Natural killer cell (primary cell): ENCODE measurements at regions not wholly inside any gene's neighbourhood (a gene's known extent, or its start where the extent isn't known, plus 50 kb on each side); places are given as distances from the start of the nearest gene placed in this dataset.

ENCODE experiments used
- ATAC-seq, 3 donors: fragments of 150-1000 bp in 2 of 3; fragments of 200-7000 bp in 1 of 3; cut with Tn5 transposase; 1 replicate in 1 of 3; 2 replicates in 2 of 3; pipeline ENCODE4 v1.10.0; 2021; ENCODE audit warnings: mild to moderate bottlenecking in 2 of 3, moderate library complexity in 2 of 3
- DNase-seq, 2 donors: peaks; one replicate each; pipeline versions ENCODE4 v3.0.0 to v3.0.0-alpha.2; 2013 to 2021; ENCODE audit warnings: mixed read lengths in 1 of 2
- H3K27ac ChIP-seq: one replicate; pipeline ENCODE4 v1.5.1; 2013; ENCODE audit warnings: mild to moderate bottlenecking, low read length
- H3K27me3 ChIP-seq: one replicate; pipeline ENCODE4 v1.6.1; 2013; ENCODE audit warnings: low read length; ENCODE audit not compliant: control insufficient read depth, insufficient read depth
- H3K36me3 ChIP-seq: one replicate; pipeline ENCODE4 v1.6.1; 2013; ENCODE audit warnings: low read length; ENCODE audit not compliant: control insufficient read depth, insufficient read depth
- H3K4me1 ChIP-seq: one replicate; pipeline ENCODE4 v1.6.1; 2013; ENCODE audit warnings: low read length; ENCODE audit not compliant: control insufficient read depth, insufficient read depth
- H3K4me3 ChIP-seq: one replicate; pipeline ENCODE4 v1.5.1; 2013; ENCODE audit warnings: low read length
- H3K9me3 ChIP-seq: one replicate; pipeline ENCODE4 v1.6.1; 2013; ENCODE audit warnings: low read length; ENCODE audit not compliant: control insufficient read depth, insufficient read depth
- H3K27ac Mint-ChIP-seq, 2 donors: one replicate each; pipeline ENCODE4 v1.8.0; 2022; ENCODE audit warnings: mild to moderate bottlenecking in 2 of 2, mixed read lengths in 2 of 2, moderate library complexity in 1 of 2
- H3K27me3 Mint-ChIP-seq, 2 donors: one replicate each; pipeline ENCODE4 v1.8.0; 2022; ENCODE audit warnings: low read depth in 2 of 2, mixed read lengths in 2 of 2
- H3K36me3 Mint-ChIP-seq: one replicate; pipeline ENCODE4 v1.8.0; 2022; ENCODE audit warnings: mixed read lengths
- H3K4me1 Mint-ChIP-seq, 2 donors: one replicate each; pipeline ENCODE4 v1.8.0; 2022; ENCODE audit warnings: mixed read lengths in 2 of 2
- H3K4me3 Mint-ChIP-seq: one replicate; pipeline ENCODE4 v1.8.0; 2022; ENCODE audit warnings: mild to moderate bottlenecking, moderate library complexity, mixed read lengths
- H3K9me3 Mint-ChIP-seq, 2 donors: one replicate each; pipeline ENCODE4 v1.8.0; 2022; ENCODE audit warnings: mixed read lengths in 2 of 2
- CTCF ChIP-seq: fragments of 200-600 bp; IDR thresholded peaks from one replicate; pipeline ENCODE4 v1.8.0; 2022; ENCODE audit warnings: antibody characterized with exemption
- WGBS: methylation state at CpG from one replicate; pipeline ENCODE4 v1.1.7; 2013; ENCODE audit warnings: missing lambda C conversion rate; ENCODE audit not compliant: insufficient coverage; 5-methylcytosine and 5-hydroxymethylcytosine counted together
- intact Hi-C: fragments of 100-400 bp; cut with micrococcal nuclease; formaldehyde crosslinking; loops from one replicate; pipeline ENCODE4 v1.14.2; 2022

- no peak overlapping the region for H3K4me3 Mint-ChIP-seq
These were observed 708.0 kb downstream of the MED13L start for GRCh38 chr12:115569345-115570068.

GRCh38 chr12:115558281-115558680 is 719.2 kb downstream of the MED13L start:
- H3K27ac ChIP-seq: no peak overlapping the region
- H3K27me3 ChIP-seq: no peaks in the 10 kb centered on the region
- no peaks in the 10 kb centered on the region for H3K9me3 ChIP-seq
- H3K36me3 Mint-ChIP-seq: no peaks in the 10 kb centered on the region
- H3K9me3 Mint-ChIP-seq: peaks cover 0 to 2% of the 10 kb centered on the region in 2 donors
- no peaks in the 10 kb centered on the region for H3K4me1 Mint-ChIP-seq
- TF ChIP-seq CTCF: no peak
- no peak for ATAC-seq
- WGBS: 84% methylated on average over 5 of the region's 5 CpGs
- no peak overlapping the region for H3K27ac Mint-ChIP-seq
- no peak overlapping the region for H3K4me3 ChIP-seq
- no peak for DNase-seq
- no peaks in the 10 kb centered on the region for H3K27me3 Mint-ChIP-seq
- H3K4me1 ChIP-seq: no peaks in the 10 kb centered on the region
- intact Hi-C loops: no loop called here
- H3K36me3 ChIP-seq: no peaks in the 10 kb centered on the region
- no peak overlapping the region for H3K4me3 Mint-ChIP-seq

More at GRCh38 chr12:115569345-115570068, 708.0 kb downstream of the MED13L start:
- Histone ChIP-seq H3K4me3 (no peak overlapping the region), H3K27ac (no peak overlapping the region), H3K27me3 (no peaks in the 10 kb centered on the region), H3K4me1 (no peaks in the 10 kb centered on the region), H3K9me3 (no peaks in the 10 kb centered on the region), H3K36me3 (no peaks in the 10 kb centered on the region)
- no peak for TF ChIP-seq CTCF
- Mint-ChIP-seq H3K36me3 (no peaks in the 10 kb centered on the region), H3K27me3 (no peaks in the 10 kb centered on the region), H3K4me1 (no peaks in the 10 kb centered on the region), H3K9me3 (peaks cover 3% of the 10 kb centered on the region in 2 donors), H3K27ac (no peak overlapping the region)
- no peak for DNase-seq
- 61% methylated on average over 7 of the region's 9 CpGs for WGBS
- ATAC-seq: no peak
- intact Hi-C loops: no loop called here

- H3K4me3 Mint-ChIP-seq: no peak overlapping the region
- no peaks in the 10 kb centered on the region for H3K36me3 Mint-ChIP-seq
- H3K4me1 Mint-ChIP-seq: no peaks in the 10 kb centered on the region
- 85% methylated on average over 4 of the region's 4 CpGs for WGBS
- Histone ChIP-seq H3K36me3 (no peaks in the 10 kb centered on the region), H3K27me3 (no peaks in the 10 kb centered on the region), H3K27ac (no peak overlapping the region), H3K9me3 (no peaks in the 10 kb centered on the region), H3K4me1 (no peaks in the 10 kb centered on the region), H3K4me3 (no peak overlapping the region)
- ATAC-seq (no peak), DNase-seq (no peak)
- H3K9me3 Mint-ChIP-seq: peaks cover 2 to 4% of the 10 kb centered on the region in 2 donors
- H3K27ac Mint-ChIP-seq: no peak overlapping the region
- no peak for TF ChIP-seq CTCF
- intact Hi-C loops: no loop called here
- H3K27me3 Mint-ChIP-seq: no peaks in the 10 kb centered on the region
These were observed 723.9 kb downstream of the MED13L start for GRCh38 chr12:115553622-115554021.

- 58% methylated on average over 2 of the region's 2 CpGs for WGBS
- Mint-ChIP-seq H3K4me3 (no peak overlapping the region), H3K27me3 (no peaks in the 10 kb centered on the region), H3K36me3 (no peaks in the 10 kb centered on the region), H3K4me1 (no peaks in the 10 kb centered on the region), H3K9me3 (peaks cover 4 to 6% of the 10 kb centered on the region in 2 donors), H3K27ac (no peak overlapping the region)
- DNase-seq (no peak), ATAC-seq (no peak)
- TF ChIP-seq CTCF: no peak
- H3K9me3 ChIP-seq: no peaks in the 10 kb centered on the region
- intact Hi-C loops: no loop called here
- no peaks in the 10 kb centered on the region for H3K4me1 ChIP-seq
- no peaks in the 10 kb centered on the region for H3K27me3 ChIP-seq
- H3K36me3 ChIP-seq: no peaks in the 10 kb centered on the region
- H3K4me3 ChIP-seq: no peak overlapping the region
- no peak overlapping the region for H3K27ac ChIP-seq
These were observed 734.2 kb downstream of the MED13L start for GRCh38 chr12:115543269-115543668.
